ENCODE measurements at regions not wholly inside any gene's neighbourhood (a gene's known extent, or its start where the extent isn't known, plus 50 kb on each side); places are given as distances from the start of the nearest gene placed in this dataset.

GRCh38 chrX:140848800-140849199 lies 139.2 kb downstream of the LINC00632 start:
- Histone ChIP-seq H3K56ac (replicated peaks; ENCODE audit: insufficient read length, low read depth, low read length) (no peak overlapping the region), H2BK12ac (ENCODE audit: low read depth, low read length) (no peak overlapping the region), H4K5ac (ENCODE audit: insufficient read length, low read depth, low read length) (no peak overlapping the region), H2BK15ac (ENCODE audit: low read length) (no peak overlapping the region), H3K4me1 (replicated peaks in 1 of 4; ENCODE audit: control insufficient read depth in 3 of 4, insufficient read depth in 4 of 4, low read length in 3 of 4) (no peaks in the 10 kb centered on the region), H4K91ac (replicated peaks; ENCODE audit: insufficient read length, low read length) (no peak overlapping the region), H3K27me3 (replicated peaks in 1 of 4; ENCODE audit: control insufficient read depth in 3 of 4, extremely low read depth in 1 of 4, insufficient read depth in 3 of 4, low read length in 3 of 4) (no peaks in the 10 kb centered on the region), H3K9me3 (ENCODE audit: insufficient read depth in 2 of 2, low read depth in 1 of 2, low read length in 1 of 2) (no peaks in the 10 kb centered on the region), H2AFZ (ENCODE audit: low read length) (no peak overlapping the region), H3K23ac (ENCODE audit: insufficient read length) (no peak overlapping the region), H3K79me1 (ENCODE audit: low read depth, low read length) (no peaks in the 10 kb centered on the region), H3K79me2 (ENCODE audit: control insufficient read depth in 1 of 2, insufficient read depth in 2 of 2, low read length in 2 of 2) (no peaks in the 10 kb centered on the region), H3K4me2 (ENCODE audit: insufficient read depth in 1 of 2, low read depth in 2 of 2, low read length in 2 of 2) (no peak overlapping the region), H3K23me2 (ENCODE audit: low read depth, low read length) (no peaks in the 10 kb centered on the region), H2AK5ac (ENCODE audit: low read depth, low read length) (no peak overlapping the region), H4K20me1 (replicated peaks in 1 of 2; ENCODE audit: control insufficient read depth in 1 of 2, insufficient read depth in 2 of 2, low read length in 2 of 2) (no peaks in the 10 kb centered on the region), H2BK5ac (ENCODE audit: low read depth, low read length) (no peak overlapping the region), H3K36me3 (ENCODE audit: control insufficient read depth in 2 of 4, insufficient read depth in 4 of 4, low read length in 3 of 4) (no peaks in the 10 kb centered on the region), H2BK120ac (replicated peaks; ENCODE audit: low read depth, low read length) (no peak overlapping the region), H3K18ac (ENCODE audit: extremely low read depth, low read length) (no peak overlapping the region), H3K4me3 (ENCODE audit: extremely low read depth in 1 of 4, insufficient read depth in 2 of 4, low read depth in 3 of 4, low read length in 4 of 4) (no peak overlapping the region), H4K8ac (ENCODE audit: extremely low read depth, insufficient read depth, low read length) (no peak overlapping the region), H3K14ac (ENCODE audit: insufficient read length) (no peak overlapping the region), H3K9ac (replicated peaks in 1 of 4; ENCODE audit: extremely low read depth in 1 of 4, low read depth in 3 of 4, low read length in 3 of 4) (no peak overlapping the region), H3K27ac (ENCODE audit: low read depth, low read length) (no peak overlapping the region), H2BK20ac (ENCODE audit: low read length) (no peak overlapping the region), H3K4ac (replicated peaks; ENCODE audit: insufficient read length, low read depth, low read length) (no peak overlapping the region)
- no peak for DNase-seq (ENCODE audit: low read depth in 1 of 2, low spot score in 2 of 2)
- WGBS, 2 experiments (ENCODE audit: extremely low coverage in 1 of 2, insufficient coverage in 1 of 2, insufficient read length in 1 of 2, insufficient replicate concordance in 2 of 2, low coverage in 1 of 2, low lambda C conversion rate in 2 of 2, missing lambda C conversion rate in 1 of 2), result 98% methylated on average over 5 of the region's 5 CpGs; no CpG with 5 or more reads in 1 of the 2 experiments
- CTCF ChIA-PET (ENCODE audit: partially characterized antibody), result no interaction called here
- POLR2A ChIA-PET (ENCODE audit: partially characterized antibody), result no interaction called here
- TF ChIP-seq CEBPB (IDR thresholded peaks at IDR 0.05; ENCODE audit: low read depth, low read length), result peak; percentile 82; the same call in 1 of the 2 replicates
- TF ChIP-seq BCL11A (IDR thresholded peaks at IDR 0.05; ENCODE audit: low read depth in 2 of 2, low read length in 2 of 2), result no peak
- no peak for FAIRE-seq

Data from H1 (cell line).